ENCODE measurements at regions not wholly inside any gene's neighbourhood (a gene's known extent, or its start where the extent isn't known, plus 50 kb on each side); places are given as distances from the start of the nearest gene placed in this dataset.

GRCh38 chr12:67074072-67074471, 195.1 kb upstream of the CAND1 start:
- TF ChIP-seq CTCF (IDR thresholded peaks at IDR 0.05; ENCODE audit: poor library complexity, severe bottlenecking), result no peak
- TF ChIP-seq EP300 (conservative IDR thresholded peaks at IDR 0.05; ENCODE audit: poor library complexity, severe bottlenecking), result no peak
- TF ChIP-seq POLR2AphosphoS5 (IDR thresholded peaks at IDR 0.05), result no peak
